Lower lobe of right lung (tissue), 2 donors: ENCODE measurements at regions not wholly inside any gene's neighbourhood (a gene's known extent, or its start where the extent isn't known, plus 50 kb on each side); places are given as distances from the start of the nearest gene placed in this dataset.

Experiments
- ATAC-seq, 2 donors: fragments of 200-7000 bp; cut with Tn5 transposase; one replicate each; pipeline ENCODE4 v1.9.1; 2020 to 2022; ENCODE audit warnings: mild to moderate bottlenecking in 2 of 2, moderate library complexity in 2 of 2
- DNase-seq: peaks from one replicate; pipeline ENCODE4 v3.0.0-alpha.2; 2020
- H3K27ac ChIP-seq: fragments of 200-600 bp; one replicate; pipeline ENCODE4 v1.8.0; 2022
- H3K27me3 ChIP-seq: fragments of 200-600 bp; one replicate; pipeline ENCODE4 v1.8.0; 2022; ENCODE audit warnings: low read depth
- H3K36me3 ChIP-seq: fragments of 200-600 bp; one replicate; pipeline ENCODE4 v1.8.0; 2022; ENCODE audit warnings: mild to moderate bottlenecking
- H3K4me1 ChIP-seq: fragments of 200-600 bp; one replicate; pipeline ENCODE4 v1.8.0; 2022
- H3K4me3 ChIP-seq: fragments of 200-600 bp; one replicate; pipeline ENCODE4 v1.8.0; 2022; ENCODE audit warnings: mild to moderate bottlenecking
- H3K9me3 ChIP-seq: fragments of 200-600 bp; one replicate; pipeline ENCODE4 v1.8.0; 2022
- CTCF ChIP-seq: fragments of 200-600 bp; IDR thresholded peaks from one replicate; pipeline ENCODE4 v1.8.0; 2022; ENCODE audit warnings: antibody characterized with exemption, mild to moderate bottlenecking
- intact Hi-C: fragments of 100-400 bp; cut with DNase I; formaldehyde crosslinking; loops from one replicate; pipeline ENCODE4 v1.11.0; 2022
- donor health status: DM: no; HTN: yes; CAD: no; lungs with severe emphysema.

- DNase-seq, result no peak
- no peak overlapping the region for H3K4me3 ChIP-seq
These were observed 289.8 kb downstream of the FRK start for GRCh38 chr6:115770851-115771250.

GRCh38 chr6:115768500-115768899 lies 292.2 kb downstream of the FRK start:
- no peaks in the 10 kb centered on the region for H3K9me3 ChIP-seq
- no peak for TF ChIP-seq CTCF
- H3K36me3 ChIP-seq, result no peaks in the 10 kb centered on the region
- H3K27me3 ChIP-seq, result no peaks in the 10 kb centered on the region
- no peak for ATAC-seq
- no peak for DNase-seq
- H3K4me1 ChIP-seq, result no peaks in the 10 kb centered on the region
- intact Hi-C loops, result no loop called here
- no peak overlapping the region for H3K27ac ChIP-seq
- no peak overlapping the region for H3K4me3 ChIP-seq

More at GRCh38 chr6:115770851-115771250, 289.8 kb downstream of the FRK start:
- intact Hi-C loops, result no loop called here
- Histone ChIP-seq H3K9me3 (no peaks in the 10 kb centered on the region), H3K27me3 (no peaks in the 10 kb centered on the region), H3K36me3 (no peaks in the 10 kb centered on the region), H3K27ac (no peak overlapping the region), H3K4me1 (no peaks in the 10 kb centered on the region)
- ATAC-seq, result no peak
- no peak for TF ChIP-seq CTCF

DNA sequence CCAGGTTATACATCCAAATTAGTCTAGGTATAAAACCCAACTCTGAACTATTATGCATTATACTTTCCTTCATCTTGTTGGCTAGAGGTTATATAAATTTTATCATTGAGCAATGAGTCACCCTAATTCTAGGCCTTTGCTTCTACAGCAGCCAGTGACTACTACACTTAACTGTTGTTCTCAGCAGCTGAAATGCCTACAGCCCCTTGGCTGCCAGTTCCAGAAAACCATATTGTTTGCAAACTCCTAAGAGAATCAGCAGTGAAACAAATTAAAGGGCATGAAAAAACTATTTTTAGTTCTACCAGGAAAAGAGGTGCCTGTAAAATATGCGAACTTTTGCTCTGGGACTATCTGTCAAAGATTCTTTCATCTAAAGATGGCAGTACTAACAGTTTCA lies 292.8 kb downstream of the FRK start:
- Histone ChIP-seq H3K9me3 (no peaks in the 10 kb centered on the region), H3K4me1 (no peaks in the 10 kb centered on the region), H3K4me3 (no peak overlapping the region), H3K27ac (no peak overlapping the region), H3K27me3 (no peaks in the 10 kb centered on the region), H3K36me3 (no peaks in the 10 kb centered on the region)
- DNase-seq (no peak), ATAC-seq (no peak)
- TF ChIP-seq CTCF, result no peak
- intact Hi-C loops, result no loop called here

DNA sequence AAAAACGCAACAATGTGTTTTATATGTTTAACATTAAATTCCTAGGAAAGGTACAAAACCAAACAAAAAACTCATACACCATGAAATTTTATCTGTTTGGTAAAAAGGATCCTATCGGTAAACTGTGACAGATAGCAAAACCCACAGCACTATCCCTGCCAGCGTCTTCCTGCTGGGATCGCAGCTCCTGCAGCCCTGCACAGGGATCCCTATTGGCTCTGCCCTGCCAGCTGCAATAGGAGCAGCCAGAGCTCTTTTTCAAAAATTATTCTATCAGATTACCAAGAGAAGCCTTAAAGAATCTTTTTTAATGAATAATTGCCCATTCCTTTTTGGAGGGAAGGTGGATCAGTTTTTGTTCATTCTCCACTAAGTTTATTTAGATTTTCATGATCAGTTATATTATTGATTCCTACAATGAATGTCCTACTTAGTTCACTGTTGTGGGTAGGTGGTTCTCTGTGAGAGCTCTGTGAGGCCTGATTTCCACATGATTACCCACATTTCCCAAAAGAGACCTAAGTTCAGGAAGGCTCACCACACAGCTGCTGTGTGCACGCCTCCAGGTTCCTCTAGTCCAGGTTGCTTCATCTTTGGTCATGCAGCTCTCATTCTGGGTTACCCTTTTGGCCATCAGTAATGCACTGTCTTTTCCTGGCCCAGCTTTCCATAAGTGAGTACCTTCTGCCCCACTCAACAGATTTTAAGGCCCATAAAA lies 293.8 kb downstream of the FRK start:
- H3K27ac ChIP-seq, result no peak overlapping the region
- ATAC-seq (no peak), DNase-seq (no peak)
- no peaks in the 10 kb centered on the region for H3K9me3 ChIP-seq
- H3K4me1 ChIP-seq, result no peaks in the 10 kb centered on the region
- intact Hi-C loops, result no loop called here
- H3K36me3 ChIP-seq, result no peaks in the 10 kb centered on the region
- TF ChIP-seq CTCF, result no peak
- no peaks in the 10 kb centered on the region for H3K27me3 ChIP-seq
- no peak overlapping the region for H3K4me3 ChIP-seq

DNA sequence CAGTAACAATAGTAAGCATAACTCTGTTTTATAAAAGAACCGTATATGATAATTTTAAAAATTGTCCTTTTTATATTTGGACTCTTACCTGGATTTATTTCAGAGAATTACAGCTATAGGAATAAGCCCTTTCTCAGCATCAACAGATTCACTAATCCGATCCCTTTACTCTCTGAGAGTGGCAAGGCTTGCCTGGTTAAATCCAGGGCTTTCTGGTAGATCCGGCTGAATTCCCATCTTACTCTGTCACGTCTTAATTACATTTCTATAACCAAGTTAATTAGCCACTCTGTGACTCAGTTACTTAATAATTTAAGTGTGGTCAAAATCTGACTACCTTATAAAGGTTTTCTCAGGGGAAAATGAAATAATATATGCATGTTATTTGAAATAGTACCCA lies 294.7 kb downstream of the FRK start:
- Histone ChIP-seq H3K27ac (no peak overlapping the region), H3K4me3 (no peak overlapping the region), H3K27me3 (no peaks in the 10 kb centered on the region), H3K4me1 (no peaks in the 10 kb centered on the region), H3K9me3 (no peaks in the 10 kb centered on the region), H3K36me3 (no peaks in the 10 kb centered on the region)
- DNase-seq (no peak), ATAC-seq (no peak)
- no peak for TF ChIP-seq CTCF
- intact Hi-C loops, result no loop called here
